RWPE1 (cell line): ENCODE measurements at regions not wholly inside any gene's neighbourhood (a gene's known extent, or its start where the extent isn't known, plus 50 kb on each side); places are given as distances from the start of the nearest gene placed in this dataset.
A peak's percentile ranks its signal among the peaks of the same experiment; 100 is the strongest.

Experiments
- CTCF ChIA-PET: fragments of 350-600 bp; sonication (Branson Sonifier 250); formaldehyde crosslinking; extraction: SDS; loops from one replicate; lab custom pipeline; 2021; lab: Yijun Ruan, JAX
- POLR2A ChIA-PET: fragments of 400-600 bp; formaldehyde crosslinking; extraction: SDS; loops from one replicate; lab custom pipeline; 2020; ENCODE audit warnings: antibody characterized with exemption; ENCODE audit not compliant: low non-redundant PET; lab: Yijun Ruan, JAX
- DNase-seq: peaks from one replicate; pipeline ENCODE4 v3.0.0; 2012; ENCODE audit warnings: low spot score
- H3K27ac ChIP-seq: fragments of 450-650 bp; 2 replicates; pipeline ENCODE4 v1.5.1; 2017
- TF ChIP-seq, protein P1 (sequence below): fragments of 450-650 bp; conservative IDR thresholded peaks from 2 replicates; pipeline ENCODE4 v1.5.1; 2017; ENCODE audit warnings: low read depth, mild to moderate bottlenecking

DNA sequence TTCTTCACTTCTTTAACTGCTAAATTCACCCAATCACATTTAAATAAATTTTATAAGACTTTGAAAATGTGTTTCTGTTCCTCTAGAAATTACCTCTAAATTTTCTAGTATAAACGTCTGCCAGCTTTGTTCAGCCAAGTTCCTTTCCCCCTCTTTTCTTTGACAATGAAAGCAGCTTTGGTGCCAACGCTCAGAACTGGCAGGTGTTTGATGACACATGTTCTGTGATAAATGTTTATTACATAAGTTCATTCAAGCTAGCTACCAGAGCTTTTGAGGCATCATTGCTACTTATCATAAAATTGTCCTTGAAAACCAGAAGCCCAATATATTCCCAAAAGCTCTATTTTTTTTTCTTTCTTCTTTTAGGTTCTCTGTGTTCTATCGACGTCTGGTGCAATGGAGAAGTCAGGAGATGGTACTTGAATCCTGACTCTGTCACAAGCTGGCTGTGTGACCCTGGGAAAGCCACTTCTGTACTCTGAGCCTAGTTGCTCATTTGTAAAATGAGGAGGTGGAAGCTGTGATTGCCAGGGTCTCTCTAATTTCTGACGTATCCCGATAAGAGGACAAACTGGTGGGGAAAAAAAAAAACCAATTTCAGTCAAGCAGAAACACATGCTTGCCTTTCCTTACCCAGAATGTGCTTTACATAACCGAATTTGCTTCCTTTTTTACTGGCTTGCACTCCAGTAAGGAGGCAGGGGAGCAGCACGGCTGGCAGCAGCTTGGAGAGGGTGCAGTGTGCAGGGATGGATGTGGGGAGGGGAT lies 187.1 kb upstream of the LPP start:
- TF ChIP-seq, protein P1, sequence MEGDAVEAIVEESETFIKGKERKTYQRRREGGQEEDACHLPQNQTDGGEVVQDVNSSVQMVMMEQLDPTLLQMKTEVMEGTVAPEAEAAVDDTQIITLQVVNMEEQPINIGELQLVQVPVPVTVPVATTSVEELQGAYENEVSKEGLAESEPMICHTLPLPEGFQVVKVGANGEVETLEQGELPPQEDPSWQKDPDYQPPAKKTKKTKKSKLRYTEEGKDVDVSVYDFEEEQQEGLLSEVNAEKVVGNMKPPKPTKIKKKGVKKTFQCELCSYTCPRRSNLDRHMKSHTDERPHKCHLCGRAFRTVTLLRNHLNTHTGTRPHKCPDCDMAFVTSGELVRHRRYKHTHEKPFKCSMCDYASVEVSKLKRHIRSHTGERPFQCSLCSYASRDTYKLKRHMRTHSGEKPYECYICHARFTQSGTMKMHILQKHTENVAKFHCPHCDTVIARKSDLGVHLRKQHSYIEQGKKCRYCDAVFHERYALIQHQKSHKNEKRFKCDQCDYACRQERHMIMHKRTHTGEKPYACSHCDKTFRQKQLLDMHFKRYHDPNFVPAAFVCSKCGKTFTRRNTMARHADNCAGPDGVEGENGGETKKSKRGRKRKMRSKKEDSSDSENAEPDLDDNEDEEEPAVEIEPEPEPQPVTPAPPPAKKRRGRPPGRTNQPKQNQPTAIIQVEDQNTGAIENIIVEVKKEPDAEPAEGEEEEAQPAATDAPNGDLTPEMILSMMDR = no peak
- no peak for DNase-seq
- CTCF ChIA-PET = interaction anchor here (0.7 kb wide), 2 partner anchors 29 to 95 kb away, joined by 3 read pairs; no protein-coding TSS in a partner anchor
- no peak overlapping the region for H3K27ac ChIP-seq
- POLR2A ChIA-PET = no interaction called here

GRCh38 chr3:187967993-187968392 lies 186.0 kb upstream of the LPP start:
- DNase-seq = no peak
- CTCF ChIA-PET = interaction anchor here (0.6 to 0.7 kb wide), 2 partner anchors 128 to 259 kb away, joined by 3 to 5 read pairs; no protein-coding TSS in a partner anchor
- no peak overlapping the region for H3K27ac ChIP-seq
- TF ChIP-seq, protein P1 = no peak
- POLR2A ChIA-PET = no interaction called here

DNA sequence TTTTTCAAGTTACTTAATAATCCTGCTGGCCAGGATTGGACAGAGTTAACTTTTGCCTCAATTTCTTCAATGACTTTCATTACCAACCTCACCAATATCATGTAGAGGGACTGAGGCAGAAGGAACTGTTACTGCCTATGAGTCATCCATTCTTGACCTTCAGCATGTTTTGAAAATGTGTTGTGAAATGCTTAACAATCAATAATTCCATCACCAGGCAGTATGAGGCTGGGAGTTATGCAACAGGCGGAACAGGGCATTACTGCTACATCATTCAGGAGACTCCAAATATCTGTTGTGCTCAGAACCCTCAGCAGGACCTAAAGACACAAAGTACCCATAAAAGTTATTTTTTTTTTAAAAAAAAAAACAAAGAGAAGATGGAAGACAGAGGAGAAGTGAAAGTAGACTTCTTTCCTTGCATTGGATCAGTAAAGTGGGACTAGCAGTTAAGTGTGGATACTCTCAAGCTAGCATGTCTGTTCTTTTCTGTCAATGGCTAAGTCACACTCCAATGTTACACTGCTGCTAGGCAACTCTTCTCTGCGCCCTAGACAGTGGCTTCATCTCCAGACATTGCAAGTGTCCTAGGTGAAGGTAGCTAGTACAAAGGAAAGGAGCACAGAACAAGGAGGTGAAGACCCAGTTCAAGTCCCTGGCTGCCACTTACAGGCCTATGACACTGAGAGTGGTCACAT lies 184.9 kb upstream of the LPP start:
- peak; percentile 14 for DNase-seq
- ChIA-PET CTCF (no interaction called here), POLR2A (no interaction called here)
- H3K27ac ChIP-seq = no peak overlapping the region
- TF ChIP-seq, protein P1 = no peak

GRCh38 chr3:187969581-187969950 lies 184.4 kb upstream of the LPP start:
- CTCF ChIA-PET = no interaction called here
- POLR2A ChIA-PET = no interaction called here

GRCh38 chr3:187970106-187970505 lies 183.9 kb upstream of the LPP start:
- DNase-seq = no peak
- no peak overlapping the region for H3K27ac ChIP-seq
- TF ChIP-seq, protein P1 = no peak
- POLR2A ChIA-PET = no interaction called here
- CTCF ChIA-PET = no interaction called here

More at GRCh38 chr3:187969581-187969950, 184.4 kb upstream of the LPP start:
- TF ChIP-seq, protein P1 = no peak
- H3K27ac ChIP-seq = no peak overlapping the region
- DNase-seq = no peak

- CTCF ChIA-PET = interaction anchor here (0.6 kb wide), 1 partner anchor 233 kb away, joined by 4 read pairs; no protein-coding TSS in a partner anchor
- TF ChIP-seq, protein P1 = no peak
- POLR2A ChIA-PET = no interaction called here
- H3K27ac ChIP-seq = no peak overlapping the region
- DNase-seq = no peak
Observed at GRCh38 chr3:187971629-187972028, 182.3 kb upstream of the LPP start.
